ENCODE measurements at regions not wholly inside any gene's neighbourhood (a gene's known extent, or its start where the extent isn't known, plus 50 kb on each side); places are given as distances from the start of the nearest gene placed in this dataset.
"Not testable (repeated sequence)": the region's sequence is repeated elsewhere in the genome, so short reads cannot be mapped to it uniquely, and the experiment has no call there.

GRCh38 chr2:87637249-87637990 is 110.5 kb upstream of the PLGLB2 start:
- TF ChIP-seq, protein P1, sequence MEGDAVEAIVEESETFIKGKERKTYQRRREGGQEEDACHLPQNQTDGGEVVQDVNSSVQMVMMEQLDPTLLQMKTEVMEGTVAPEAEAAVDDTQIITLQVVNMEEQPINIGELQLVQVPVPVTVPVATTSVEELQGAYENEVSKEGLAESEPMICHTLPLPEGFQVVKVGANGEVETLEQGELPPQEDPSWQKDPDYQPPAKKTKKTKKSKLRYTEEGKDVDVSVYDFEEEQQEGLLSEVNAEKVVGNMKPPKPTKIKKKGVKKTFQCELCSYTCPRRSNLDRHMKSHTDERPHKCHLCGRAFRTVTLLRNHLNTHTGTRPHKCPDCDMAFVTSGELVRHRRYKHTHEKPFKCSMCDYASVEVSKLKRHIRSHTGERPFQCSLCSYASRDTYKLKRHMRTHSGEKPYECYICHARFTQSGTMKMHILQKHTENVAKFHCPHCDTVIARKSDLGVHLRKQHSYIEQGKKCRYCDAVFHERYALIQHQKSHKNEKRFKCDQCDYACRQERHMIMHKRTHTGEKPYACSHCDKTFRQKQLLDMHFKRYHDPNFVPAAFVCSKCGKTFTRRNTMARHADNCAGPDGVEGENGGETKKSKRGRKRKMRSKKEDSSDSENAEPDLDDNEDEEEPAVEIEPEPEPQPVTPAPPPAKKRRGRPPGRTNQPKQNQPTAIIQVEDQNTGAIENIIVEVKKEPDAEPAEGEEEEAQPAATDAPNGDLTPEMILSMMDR (tag by site-specific recombination; IDR thresholded peaks at IDR 0.05): not testable (repeated sequence)
- TF ChIP-seq, protein P2, sequence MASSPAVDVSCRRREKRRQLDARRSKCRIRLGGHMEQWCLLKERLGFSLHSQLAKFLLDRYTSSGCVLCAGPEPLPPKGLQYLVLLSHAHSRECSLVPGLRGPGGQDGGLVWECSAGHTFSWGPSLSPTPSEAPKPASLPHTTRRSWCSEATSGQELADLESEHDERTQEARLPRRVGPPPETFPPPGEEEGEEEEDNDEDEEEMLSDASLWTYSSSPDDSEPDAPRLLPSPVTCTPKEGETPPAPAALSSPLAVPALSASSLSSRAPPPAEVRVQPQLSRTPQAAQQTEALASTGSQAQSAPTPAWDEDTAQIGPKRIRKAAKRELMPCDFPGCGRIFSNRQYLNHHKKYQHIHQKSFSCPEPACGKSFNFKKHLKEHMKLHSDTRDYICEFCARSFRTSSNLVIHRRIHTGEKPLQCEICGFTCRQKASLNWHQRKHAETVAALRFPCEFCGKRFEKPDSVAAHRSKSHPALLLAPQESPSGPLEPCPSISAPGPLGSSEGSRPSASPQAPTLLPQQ (tag by site-specific recombination; IDR thresholded peaks at IDR 0.05): not testable (repeated sequence)
- TF ChIP-seq BCL11A (tag by site-specific recombination; IDR thresholded peaks at IDR 0.05; ENCODE audit: low read depth); ZNF366 (tag by site-specific recombination; conservative IDR thresholded peaks at IDR 0.05): not testable (repeated sequence)
